ENCODE measurements at regions not wholly inside any gene's neighbourhood (a gene's known extent, or its start where the extent isn't known, plus 50 kb on each side); places are given as distances from the start of the nearest gene placed in this dataset.

DNA sequence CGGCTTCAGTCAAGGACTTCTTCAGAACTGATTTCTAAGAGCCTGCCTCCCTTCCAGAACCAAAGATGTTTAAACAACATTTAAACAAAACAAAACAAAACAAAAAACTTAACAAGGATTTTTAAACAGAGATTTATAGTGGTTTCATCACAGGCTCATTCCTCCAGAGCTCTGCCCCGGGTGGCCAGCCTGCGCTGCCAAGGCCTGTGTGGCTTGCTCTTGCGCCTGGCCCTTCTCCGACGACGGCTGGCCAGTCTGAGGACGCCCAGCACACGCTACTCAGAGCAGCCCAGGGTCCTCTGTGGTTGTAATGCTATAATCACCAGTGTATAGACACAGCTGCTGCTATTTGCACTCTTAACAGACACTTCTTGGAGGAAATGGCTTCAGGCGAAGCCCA, 307.2 kb upstream of the MYOCD start:
- no peaks in the 10 kb centered on the region for H3K4me1 Mint-ChIP-seq
- no peak overlapping the region for H3K27ac Mint-ChIP-seq
- no peak overlapping the region for H3K4me3 Mint-ChIP-seq
- H3K36me3 Mint-ChIP-seq (ENCODE audit: low read depth) = no peaks in the 10 kb centered on the region
- H3K9me3 Mint-ChIP-seq = peaks cover 18% of the 10 kb centered on the region
- DNase-seq = no peak
- ChIA-PET CTCF (interaction anchor here (0.8 to 1.1 kb wide), 2 partner anchors 21 to 25 kb away, joined by 4 read pairs; no protein-coding TSS in a partner anchor), POLR2A (no interaction called here)
- H3K27me3 Mint-ChIP-seq = no peaks in the 10 kb centered on the region

DNA sequence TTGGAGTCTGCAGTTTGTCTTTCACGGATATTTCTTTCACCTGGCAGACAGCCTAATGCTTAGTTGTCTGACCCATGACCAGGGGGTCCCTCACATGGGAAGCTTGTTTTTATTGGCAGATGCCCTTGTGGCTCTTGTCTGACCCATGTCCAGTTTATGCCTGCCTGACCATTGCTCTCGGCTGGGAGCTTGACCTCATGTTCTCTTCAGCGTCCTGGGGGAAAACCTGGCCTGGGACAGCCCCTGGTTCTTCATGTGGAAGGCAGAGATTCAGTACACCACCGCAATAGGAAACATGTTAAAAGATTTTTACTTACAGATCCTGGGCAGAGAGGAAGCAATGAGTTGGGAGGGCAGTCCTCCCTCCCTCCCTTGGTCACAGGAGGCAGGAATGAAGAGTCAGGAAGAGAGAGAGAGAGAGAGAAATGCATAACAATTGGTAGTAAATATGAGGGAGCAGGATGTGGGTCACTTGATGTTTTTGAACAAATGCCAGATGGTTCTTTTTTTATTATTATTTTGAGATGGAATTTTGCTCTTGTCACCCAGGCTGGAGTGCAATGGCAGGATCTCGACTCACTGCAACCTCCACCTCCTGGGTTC, 302.7 kb upstream of the MYOCD start:
- ChIA-PET CTCF (no interaction called here), POLR2A (no interaction called here)
- DNase-seq = no peak
- no peak overlapping the region for H3K27ac Mint-ChIP-seq
- no peaks in the 10 kb centered on the region for H3K4me1 Mint-ChIP-seq
- H3K36me3 Mint-ChIP-seq (ENCODE audit: low read depth) = no peaks in the 10 kb centered on the region
- no peak overlapping the region for H3K4me3 Mint-ChIP-seq
- no peaks in the 10 kb centered on the region for H3K27me3 Mint-ChIP-seq
- peaks cover 12% of the 10 kb centered on the region for H3K9me3 Mint-ChIP-seq

DNA sequence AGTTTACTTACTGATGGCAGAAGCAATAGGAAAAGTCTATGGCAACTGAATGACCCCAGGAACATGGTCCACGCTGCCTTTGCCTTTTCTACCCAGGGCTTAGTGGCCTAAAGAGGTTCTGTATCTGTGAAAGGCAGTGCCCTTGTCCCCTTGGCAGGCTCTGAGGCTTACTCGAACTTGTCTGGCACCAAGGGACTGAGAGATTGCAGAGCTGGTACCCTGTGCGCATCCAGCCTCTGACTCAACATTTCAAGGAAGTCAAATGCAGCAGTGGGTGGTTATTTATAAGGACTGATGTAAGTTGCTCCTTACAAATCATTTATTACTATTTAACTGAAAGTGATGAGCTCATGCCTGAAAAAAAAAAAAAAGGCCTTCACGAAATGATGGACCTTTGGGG, 299.9 kb upstream of the MYOCD start:
- ChIA-PET CTCF (no interaction called here), POLR2A (no interaction called here)
- H3K4me3 Mint-ChIP-seq = no peak overlapping the region
- no peaks in the 10 kb centered on the region for H3K27me3 Mint-ChIP-seq
- H3K27ac Mint-ChIP-seq = no peak overlapping the region
- H3K9me3 Mint-ChIP-seq = peaks cover 15% of the 10 kb centered on the region
- H3K4me1 Mint-ChIP-seq = no peaks in the 10 kb centered on the region
- no peak for DNase-seq
- H3K36me3 Mint-ChIP-seq (ENCODE audit: low read depth) = no peaks in the 10 kb centered on the region

DNA sequence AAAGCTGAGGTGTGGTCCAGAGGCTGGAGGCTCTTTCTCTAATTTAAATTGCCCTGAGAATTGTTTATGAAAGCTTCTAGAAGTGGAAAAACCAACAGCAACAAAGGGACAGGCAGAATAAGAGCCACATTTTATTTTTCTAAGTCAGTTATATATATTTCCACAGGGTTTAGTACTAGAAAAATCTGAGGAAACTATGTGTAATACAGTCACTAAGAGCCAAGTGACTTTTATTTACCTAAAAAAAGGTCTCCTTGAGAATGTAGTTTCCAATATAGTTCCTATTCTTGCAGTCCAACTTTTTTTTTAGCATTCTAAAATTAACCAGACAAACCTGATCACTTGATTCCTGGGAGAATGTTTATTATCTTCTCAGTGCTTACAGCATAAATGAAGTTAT, 296.6 kb upstream of the MYOCD start:
- ChIA-PET POLR2A (no interaction called here), CTCF (no interaction called here)
- no peak overlapping the region for H3K4me3 Mint-ChIP-seq
- peaks cover 12% of the 10 kb centered on the region for H3K9me3 Mint-ChIP-seq
- DNase-seq = no peak
- H3K27ac Mint-ChIP-seq = no peak overlapping the region
- no peaks in the 10 kb centered on the region for H3K27me3 Mint-ChIP-seq
- no peaks in the 10 kb centered on the region for H3K36me3 Mint-ChIP-seq (ENCODE audit: low read depth)
- H3K4me1 Mint-ChIP-seq = no peaks in the 10 kb centered on the region

DNA sequence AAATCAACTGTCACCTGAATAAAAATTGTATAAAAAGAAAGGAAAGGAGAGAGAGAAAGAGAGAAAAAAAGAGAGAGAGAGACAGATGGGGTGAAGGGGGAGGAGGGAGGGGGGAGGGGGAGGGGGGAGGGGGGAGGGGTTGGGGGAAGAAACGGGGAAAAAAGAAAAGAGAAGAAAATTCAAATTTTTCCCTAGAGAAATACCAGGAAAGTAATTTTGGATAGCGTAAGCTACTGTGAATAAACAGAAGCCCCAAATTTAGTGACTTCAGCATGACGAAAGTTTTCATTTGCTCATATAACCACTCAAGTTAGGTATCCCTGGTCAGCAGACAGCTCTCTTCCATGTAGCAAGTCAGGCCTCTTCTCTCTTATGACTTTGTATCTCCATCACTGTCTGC, 289.4 kb upstream of the MYOCD start:
- H3K36me3 Mint-ChIP-seq (ENCODE audit: low read depth) = no peaks in the 10 kb centered on the region
- H3K9me3 Mint-ChIP-seq = peaks cover 16% of the 10 kb centered on the region
- no peaks in the 10 kb centered on the region for H3K27me3 Mint-ChIP-seq
- H3K4me1 Mint-ChIP-seq = no peaks in the 10 kb centered on the region
- no peak for DNase-seq
- ChIA-PET POLR2A (no interaction called here), CTCF (no interaction called here)
- H3K4me3 Mint-ChIP-seq = no peak overlapping the region
- no peak overlapping the region for H3K27ac Mint-ChIP-seq

DNA sequence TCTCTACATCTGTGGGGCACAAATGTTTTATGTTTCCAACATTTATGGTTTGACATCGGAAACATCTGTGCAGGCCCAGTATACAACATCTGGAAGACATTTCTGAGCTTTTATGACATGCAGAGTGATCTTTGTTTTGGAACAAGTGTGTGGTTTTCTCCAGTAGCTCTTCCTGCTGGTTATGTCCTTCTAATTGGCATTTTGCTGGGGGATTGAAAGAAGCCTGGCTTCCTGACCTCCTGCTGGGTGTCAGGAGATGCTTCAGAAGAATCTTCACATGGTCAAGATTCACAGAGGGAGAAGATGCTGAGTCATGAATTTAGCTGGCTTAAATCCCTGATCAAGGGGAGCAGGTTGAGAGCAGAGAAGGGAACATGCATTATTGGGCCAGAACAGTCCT, 279.5 kb upstream of the MYOCD start:
- no peaks in the 10 kb centered on the region for H3K9me3 Mint-ChIP-seq
- no peak overlapping the region for H3K27ac Mint-ChIP-seq
- CTCF ChIA-PET = no interaction called here
- H3K27me3 Mint-ChIP-seq = no peaks in the 10 kb centered on the region
- no peak for DNase-seq
- POLR2A ChIA-PET = no interaction called here
- H3K36me3 Mint-ChIP-seq (ENCODE audit: low read depth) = no peaks in the 10 kb centered on the region
- H3K4me3 Mint-ChIP-seq = no peak overlapping the region
- H3K4me1 Mint-ChIP-seq = no peaks in the 10 kb centered on the region

DNA sequence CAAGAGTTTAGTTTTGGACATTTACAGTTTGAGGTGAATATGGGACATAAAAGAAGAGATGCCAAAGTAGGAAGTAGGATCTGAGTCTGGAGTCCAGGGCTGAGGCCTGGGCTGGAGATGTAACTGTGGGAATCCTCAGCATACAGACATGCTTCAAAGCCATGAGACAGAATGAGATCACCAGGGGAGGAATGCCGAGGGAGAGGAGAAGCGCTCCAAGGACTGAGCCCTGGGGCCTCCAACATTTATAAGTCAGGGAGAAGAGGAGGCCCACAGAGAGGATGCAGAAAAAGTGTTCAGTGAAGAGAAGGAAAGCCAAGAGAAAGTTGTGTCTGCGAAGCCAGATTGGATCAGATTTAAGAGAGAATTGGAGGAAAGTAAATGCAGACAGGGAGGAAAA, 277.5 kb upstream of the MYOCD start:
- Mint-ChIP-seq H3K36me3 (ENCODE audit: low read depth) (no peaks in the 10 kb centered on the region), H3K4me3 (no peak overlapping the region), H3K27me3 (no peaks in the 10 kb centered on the region), H3K27ac (no peak overlapping the region), H3K9me3 (peaks cover 4% of the 10 kb centered on the region), H3K4me1 (no peaks in the 10 kb centered on the region)
- POLR2A ChIA-PET = no interaction called here
- no peak for DNase-seq
- CTCF ChIA-PET = no interaction called here

DNA sequence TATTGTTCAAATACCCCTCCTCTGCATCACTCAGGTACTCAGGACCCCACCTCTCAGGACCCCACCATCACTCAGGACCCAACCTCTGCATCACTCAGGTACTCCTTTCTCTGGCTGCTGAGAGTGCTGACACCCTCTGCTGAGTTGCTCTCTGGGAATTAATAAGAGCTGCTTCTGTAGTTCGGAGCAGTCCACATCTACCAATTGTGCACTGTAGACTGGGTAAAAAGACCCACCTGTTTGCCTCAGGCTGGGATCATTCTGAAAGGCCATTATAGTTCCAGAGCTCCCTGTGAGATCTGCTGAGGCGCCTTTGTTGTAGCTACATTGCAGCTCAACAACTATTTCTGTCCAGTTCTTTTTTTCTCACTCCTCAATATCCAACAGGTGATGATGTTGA, 276.3 kb upstream of the MYOCD start:
- Mint-ChIP-seq H3K4me3 (no peak overlapping the region), H3K27ac (no peak overlapping the region), H3K9me3 (peaks cover 8% of the 10 kb centered on the region), H3K36me3 (ENCODE audit: low read depth) (no peaks in the 10 kb centered on the region), H3K4me1 (no peaks in the 10 kb centered on the region), H3K27me3 (no peaks in the 10 kb centered on the region)
- no peak for DNase-seq
- ChIA-PET POLR2A (no interaction called here), CTCF (no interaction called here)

DNA sequence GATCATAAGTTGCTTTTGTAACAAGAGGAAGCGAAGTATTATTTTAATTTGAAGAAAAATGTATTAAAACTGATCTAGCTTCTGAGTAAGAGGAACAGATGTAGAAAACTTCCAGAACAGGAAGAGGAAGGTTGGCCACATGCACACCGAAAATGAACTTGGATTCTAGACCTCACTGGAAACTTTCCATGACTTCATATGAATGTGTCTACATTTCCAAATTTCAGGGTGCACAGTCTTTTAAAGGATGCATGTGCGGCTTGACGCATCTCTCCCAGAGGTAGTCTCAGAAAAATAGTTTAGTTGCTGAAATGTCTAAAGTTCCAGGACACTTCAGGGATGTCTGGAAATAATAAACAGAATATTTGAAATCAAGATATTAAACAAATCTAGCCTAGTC, 275.1 kb upstream of the MYOCD start:
- POLR2A ChIA-PET = no interaction called here

DNA sequence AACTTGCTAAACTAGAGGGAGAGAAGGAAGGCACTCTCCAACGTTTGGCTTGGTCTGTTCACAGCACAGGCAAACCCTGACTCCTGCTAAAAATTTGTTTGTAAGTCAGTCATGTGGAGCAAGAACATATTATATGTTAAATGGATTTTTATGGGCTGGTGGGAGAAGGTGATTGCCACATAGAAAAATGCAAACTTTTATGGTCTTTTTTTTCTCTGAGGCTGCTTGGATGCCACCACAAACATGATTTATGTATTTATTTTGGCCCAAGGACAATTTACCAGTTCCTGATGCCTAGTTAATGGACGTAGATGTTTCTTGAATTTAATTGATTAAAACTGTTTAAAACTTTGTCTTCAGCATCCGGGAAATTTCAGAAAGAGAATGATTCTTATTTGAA, 274.2 kb upstream of the MYOCD start:
- H3K9me3 Mint-ChIP-seq = peaks cover 14% of the 10 kb centered on the region
- POLR2A ChIA-PET = no interaction called here

More for the DNA sequence above, 275.1 kb upstream of the MYOCD start:
- H3K9me3 Mint-ChIP-seq = peaks cover 10% of the 10 kb centered on the region
- H3K27me3 Mint-ChIP-seq = no peaks in the 10 kb centered on the region
- no peak overlapping the region for H3K27ac Mint-ChIP-seq
- no peak for DNase-seq
- CTCF ChIA-PET = no interaction called here
- H3K4me1 Mint-ChIP-seq = no peaks in the 10 kb centered on the region
- H3K4me3 Mint-ChIP-seq = no peak overlapping the region
- no peaks in the 10 kb centered on the region for H3K36me3 Mint-ChIP-seq (ENCODE audit: low read depth)

DNA sequence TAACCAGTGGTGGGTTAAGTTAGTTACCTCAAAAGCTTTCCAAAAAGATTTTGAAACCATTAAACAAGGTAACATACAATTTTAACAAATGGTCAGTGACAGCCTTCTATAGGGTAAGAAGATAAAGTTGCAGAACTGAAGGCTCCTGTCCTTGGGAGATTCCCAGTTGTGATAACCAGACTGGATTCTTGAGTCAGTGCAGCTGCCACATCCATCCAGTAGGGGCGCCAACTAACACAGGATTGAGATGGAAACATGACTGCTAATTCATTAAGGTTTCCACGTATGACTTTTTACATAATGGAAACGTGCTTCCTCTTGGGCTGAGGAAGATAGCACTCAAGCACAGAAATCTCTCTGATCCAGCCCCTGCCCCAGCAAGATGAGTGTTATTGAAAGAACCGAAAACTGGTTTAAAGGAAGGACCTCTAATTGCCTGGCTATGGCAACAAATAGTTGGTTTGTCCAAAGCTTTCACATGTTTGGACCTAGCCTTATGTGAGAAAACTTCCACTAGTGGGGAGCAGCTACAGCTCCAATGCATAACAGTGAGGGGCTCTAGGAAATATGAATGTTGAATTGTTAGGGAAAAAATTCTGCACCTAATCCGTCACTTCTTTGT, 269.8 kb upstream of the MYOCD start:
- Mint-ChIP-seq H3K4me3 (no peak overlapping the region), H3K4me1 (no peaks in the 10 kb centered on the region), H3K27ac (no peak overlapping the region), H3K36me3 (ENCODE audit: low read depth) (no peaks in the 10 kb centered on the region), H3K27me3 (no peaks in the 10 kb centered on the region), H3K9me3 (peaks cover 20% of the 10 kb centered on the region)
- no peak for DNase-seq
- ChIA-PET CTCF (no interaction called here), POLR2A (no interaction called here)

More for the DNA sequence above, 274.2 kb upstream of the MYOCD start:
- CTCF ChIA-PET = no interaction called here
- H3K4me3 Mint-ChIP-seq = no peak overlapping the region
- no peak for DNase-seq
- H3K4me1 Mint-ChIP-seq = no peaks in the 10 kb centered on the region
- no peaks in the 10 kb centered on the region for H3K36me3 Mint-ChIP-seq (ENCODE audit: low read depth)
- H3K27me3 Mint-ChIP-seq = no peaks in the 10 kb centered on the region
- H3K27ac Mint-ChIP-seq = no peak overlapping the region

DNA sequence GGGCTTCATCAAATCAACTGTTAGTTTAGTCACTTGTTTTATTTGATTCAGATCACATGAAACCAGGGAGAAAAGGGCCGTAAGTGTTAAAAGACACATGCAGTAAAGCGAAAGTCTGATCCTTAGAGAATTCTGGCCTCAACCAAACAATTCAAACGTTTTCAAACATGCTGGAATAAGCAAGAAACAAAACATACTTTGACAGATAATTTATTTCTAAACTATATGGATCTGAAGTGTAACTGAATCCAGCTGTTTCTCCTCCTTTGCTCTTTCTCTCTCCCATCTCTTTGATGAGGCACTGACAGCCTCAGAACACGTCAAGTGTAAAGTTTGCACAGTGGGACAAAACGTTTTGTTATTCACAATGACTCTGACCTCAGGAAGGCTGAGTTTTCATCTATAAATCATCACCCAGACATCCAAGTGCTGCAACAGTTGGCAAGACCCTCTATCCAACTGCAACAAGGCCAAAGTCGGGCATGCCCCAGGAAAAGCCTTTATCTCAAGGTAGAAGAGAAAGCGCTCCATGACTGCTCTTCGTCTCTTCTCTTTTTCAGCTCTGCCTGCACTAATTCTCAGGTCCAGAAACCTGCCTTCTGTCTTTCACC, 267.1 kb upstream of the MYOCD start:
- peaks cover 16% of the 10 kb centered on the region for H3K9me3 Mint-ChIP-seq
- H3K27ac Mint-ChIP-seq = no peak overlapping the region
- ChIA-PET CTCF (no interaction called here), POLR2A (no interaction called here)
- no peaks in the 10 kb centered on the region for H3K36me3 Mint-ChIP-seq (ENCODE audit: low read depth)
- DNase-seq = no peak
- H3K4me3 Mint-ChIP-seq = no peak overlapping the region
- H3K27me3 Mint-ChIP-seq = no peaks in the 10 kb centered on the region
- no peaks in the 10 kb centered on the region for H3K4me1 Mint-ChIP-seq

DNA sequence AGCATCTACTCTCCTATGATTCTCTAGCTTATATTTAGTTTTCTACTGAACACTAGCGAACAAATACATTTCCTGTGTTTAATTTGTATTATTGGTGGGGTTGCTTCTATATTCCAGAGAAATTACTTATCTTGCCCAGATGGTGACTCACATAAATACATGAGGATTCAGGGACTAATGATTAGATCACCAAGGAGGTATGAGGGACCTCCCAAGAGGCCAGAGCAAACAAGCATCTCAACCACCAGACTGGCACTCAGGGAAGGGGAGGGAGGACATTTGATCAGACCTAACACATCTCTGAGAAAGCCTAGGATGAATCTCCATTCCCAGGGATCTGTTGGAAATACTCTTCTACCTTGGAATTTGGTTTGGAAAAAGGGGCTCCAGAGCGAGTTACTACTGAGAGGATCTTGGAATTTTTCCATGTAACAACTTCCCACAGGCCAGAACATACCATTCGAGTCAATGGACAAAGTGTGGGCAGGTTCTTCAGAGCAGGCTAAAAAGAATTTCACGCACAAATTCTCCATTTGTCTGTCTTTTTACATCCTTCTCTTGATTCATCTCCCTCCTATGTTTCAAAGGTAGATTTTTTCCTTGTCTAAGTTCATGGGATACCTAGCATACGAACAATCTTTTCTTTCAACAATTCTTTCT, 262.6 kb upstream of the MYOCD start:
- H3K4me1 Mint-ChIP-seq = no peaks in the 10 kb centered on the region
- no peaks in the 10 kb centered on the region for H3K36me3 Mint-ChIP-seq (ENCODE audit: low read depth)
- H3K27me3 Mint-ChIP-seq = no peaks in the 10 kb centered on the region
- H3K4me3 Mint-ChIP-seq = no peak overlapping the region
- H3K27ac Mint-ChIP-seq = no peak overlapping the region
- ChIA-PET CTCF (no interaction called here), POLR2A (no interaction called here)
- no peak for DNase-seq
- peaks cover 7% of the 10 kb centered on the region for H3K9me3 Mint-ChIP-seq
